ES-I3 (cell line): ENCODE measurements at regions not wholly inside any gene's neighbourhood (a gene's known extent, or its start where the extent isn't known, plus 50 kb on each side); places are given as distances from the start of the nearest gene placed in this dataset.

Experiments
- H3K36me3 ChIP-seq: 2 replicates; pipeline ENCODE4 v1.6.1; 2013; ENCODE audit warnings: mild to moderate bottlenecking, low read length, control low read depth, moderate library complexity; ENCODE audit not compliant: insufficient read depth
- H3K4me1 ChIP-seq: 2 replicates; pipeline ENCODE4 v1.6.1; 2013; ENCODE audit warnings: mild to moderate bottlenecking, control low read depth, low read length; ENCODE audit not compliant: insufficient read depth
- H3K9ac ChIP-seq: 2 replicates; pipeline ENCODE4 v1.6.1; 2013; ENCODE audit warnings: low read depth, mild to moderate bottlenecking, low read length, moderate library complexity
- H3K9me3 ChIP-seq: 2 replicates; pipeline ENCODE4 v1.6.1; 2013; ENCODE audit warnings: mild to moderate bottlenecking, low read length, moderate library complexity; ENCODE audit not compliant: control insufficient read depth, insufficient read depth

DNA sequence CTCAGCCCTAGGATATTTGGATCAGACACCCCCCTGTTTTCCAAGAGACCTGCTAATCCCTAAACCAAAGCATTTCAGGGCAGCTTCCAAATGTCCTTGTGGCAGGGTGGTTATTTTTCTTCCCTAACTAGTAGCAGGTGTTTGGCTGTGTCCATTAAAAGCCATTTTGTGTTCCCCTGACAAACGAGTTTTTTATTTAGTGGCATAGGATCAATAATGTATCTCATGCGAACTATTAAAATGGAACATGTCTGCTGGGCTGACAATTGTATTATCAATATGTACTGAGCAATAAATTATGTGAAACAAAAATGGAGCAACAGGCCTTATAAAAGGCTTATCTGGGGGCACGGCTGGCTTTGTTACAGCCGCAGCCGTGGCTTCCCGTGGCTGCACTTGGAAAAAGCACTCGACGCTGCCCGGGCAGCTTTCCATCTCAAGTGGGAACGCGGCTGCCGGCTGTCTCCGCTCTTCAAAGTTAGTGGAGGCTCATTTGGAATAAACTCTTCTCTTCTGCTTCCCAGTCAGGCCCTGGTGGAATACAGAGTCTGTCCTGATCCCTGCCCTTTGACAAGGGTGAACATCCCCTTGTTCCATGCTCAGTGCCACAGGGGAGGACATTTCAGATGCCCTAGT lies 554.3 kb downstream of the TYW1 start:
- Histone ChIP-seq H3K4me1 (no peaks in the 10 kb centered on the region), H3K9me3 (no peaks in the 10 kb centered on the region; the same call in 1 of the 2 replicates), H3K36me3 (no peaks in the 10 kb centered on the region), H3K9ac (no peak overlapping the region)

DNA sequence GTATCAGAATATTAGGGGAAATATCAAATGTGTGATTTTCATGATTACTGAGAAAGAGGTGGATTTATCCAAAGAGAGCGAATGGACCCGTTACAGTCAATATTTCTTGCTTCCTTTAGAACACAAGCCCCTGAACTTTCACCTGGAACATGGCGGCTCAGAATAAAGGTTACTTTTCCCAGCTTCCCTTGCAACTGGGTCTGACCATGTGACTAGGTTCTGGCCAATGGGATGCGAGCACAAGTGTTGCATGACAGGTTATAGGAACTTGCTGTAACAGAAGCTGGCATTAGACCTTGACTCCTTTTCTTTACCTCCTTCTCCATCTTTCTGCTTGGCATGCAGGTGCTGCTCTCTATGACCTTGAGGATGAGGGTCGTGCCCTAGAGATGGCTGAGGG lies 556.1 kb downstream of the TYW1 start:
- H3K9me3 ChIP-seq = no peaks in the 10 kb centered on the region; the same call in 1 of the 2 replicates
- no peaks in the 10 kb centered on the region for H3K36me3 ChIP-seq
- H3K9ac ChIP-seq = no peak overlapping the region
- H3K4me1 ChIP-seq = no peaks in the 10 kb centered on the region

- no peaks in the 10 kb centered on the region for H3K36me3 ChIP-seq
- no peaks in the 10 kb centered on the region for H3K4me1 ChIP-seq
- H3K9me3 ChIP-seq = no peaks in the 10 kb centered on the region; the same call in 1 of the 2 replicates
- no peak overlapping the region for H3K9ac ChIP-seq
Observed at GRCh38 chr7:67553378-67553777, 556.7 kb downstream of the TYW1 start.

DNA sequence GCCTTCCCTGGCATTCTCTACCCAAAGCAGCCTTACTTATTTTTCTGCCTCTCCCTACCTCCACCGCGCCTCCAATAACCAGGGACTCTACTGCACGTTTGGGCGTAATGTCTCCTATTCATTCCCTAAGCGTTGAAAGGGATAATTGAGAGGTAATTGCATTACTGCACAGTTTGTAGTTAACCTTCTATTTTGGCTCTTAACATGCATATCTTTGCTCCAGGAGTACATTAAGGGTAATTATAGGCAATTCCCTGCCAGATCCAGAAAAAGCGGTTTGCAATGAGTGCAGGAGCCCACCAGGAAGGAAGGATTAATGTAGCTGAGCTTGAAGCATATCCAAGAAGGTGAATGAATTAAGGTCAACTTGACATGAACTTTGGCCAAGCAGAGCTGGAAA lies 558.4 kb downstream of the TYW1 start:
- Histone ChIP-seq H3K9me3 (no peaks in the 10 kb centered on the region), H3K4me1 (no peaks in the 10 kb centered on the region), H3K9ac (no peak overlapping the region), H3K36me3 (no peaks in the 10 kb centered on the region)

DNA sequence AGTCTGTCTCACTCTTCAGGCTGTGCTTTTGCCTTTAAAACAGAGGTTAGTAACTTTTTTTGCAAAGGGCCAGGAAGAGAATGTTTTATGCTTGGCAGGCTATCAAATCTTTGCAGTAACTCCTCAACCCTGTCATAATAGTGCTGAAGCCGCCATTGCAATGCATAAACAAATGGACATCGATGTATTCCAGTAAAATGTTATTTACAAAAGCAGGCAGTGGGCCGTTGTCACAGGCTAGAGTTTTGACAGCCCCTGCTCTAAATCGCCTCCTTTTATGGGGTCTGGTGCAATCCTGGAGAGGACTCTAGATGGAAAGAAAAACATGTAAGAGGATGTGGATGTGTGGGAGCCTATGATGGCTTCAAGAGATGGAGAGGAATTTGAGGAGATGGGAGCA lies 568.3 kb downstream of the TYW1 start:
- Histone ChIP-seq H3K9ac (no peak overlapping the region), H3K9me3 (no peaks in the 10 kb centered on the region), H3K36me3 (no peaks in the 10 kb centered on the region), H3K4me1 (no peaks in the 10 kb centered on the region)

DNA sequence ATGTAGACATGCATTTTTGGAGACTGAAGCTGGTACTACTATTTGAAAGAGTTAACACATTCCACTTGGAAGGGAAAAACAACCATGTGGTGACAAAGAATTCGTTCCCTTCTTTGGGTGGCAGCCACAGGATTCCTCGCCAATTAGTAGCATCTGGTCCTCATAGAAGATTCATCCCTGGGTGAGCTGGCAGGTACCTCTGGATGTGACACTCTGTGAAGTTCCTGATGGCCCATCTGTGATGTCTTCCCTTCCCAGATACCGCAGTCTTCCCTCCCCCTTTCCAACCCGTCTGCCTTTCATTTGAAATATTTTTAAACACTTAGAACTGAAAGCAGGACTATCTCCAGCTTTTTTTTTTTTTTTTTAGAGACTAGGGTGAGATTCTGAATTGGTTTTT lies 569.5 kb downstream of the TYW1 start:
- H3K36me3 ChIP-seq = no peaks in the 10 kb centered on the region
- no peak overlapping the region for H3K9ac ChIP-seq
- H3K4me1 ChIP-seq = no peaks in the 10 kb centered on the region
- H3K9me3 ChIP-seq = no peaks in the 10 kb centered on the region

DNA sequence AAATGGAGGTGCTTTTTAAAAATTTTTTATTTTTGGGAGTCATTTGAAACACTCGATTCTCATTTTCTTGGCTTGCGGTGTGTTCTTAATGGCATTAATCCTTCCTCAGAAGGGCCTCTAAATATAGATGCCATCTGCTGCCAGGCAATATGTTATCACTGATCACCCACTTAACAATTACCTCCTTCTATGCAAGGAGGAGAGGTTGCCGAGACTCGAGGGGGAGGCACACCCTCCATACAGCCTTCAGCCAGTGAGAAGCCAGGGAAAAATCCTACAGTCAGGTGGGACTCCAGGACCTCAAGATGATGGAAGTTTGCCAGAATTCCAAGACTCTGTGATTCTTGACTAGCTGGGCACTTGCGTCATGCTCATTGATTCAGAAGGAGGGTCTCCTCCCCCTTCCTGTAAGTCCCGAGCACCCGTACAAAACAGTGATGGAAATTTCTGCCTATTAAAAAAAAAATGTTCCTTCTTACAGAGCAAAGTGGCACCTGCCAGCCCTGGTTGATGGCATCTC lies 574.5 kb downstream of the TYW1 start:
- no peaks in the 10 kb centered on the region for H3K4me1 ChIP-seq
- no peak overlapping the region for H3K9ac ChIP-seq
- no peaks in the 10 kb centered on the region for H3K9me3 ChIP-seq
- H3K36me3 ChIP-seq = no peaks in the 10 kb centered on the region

DNA sequence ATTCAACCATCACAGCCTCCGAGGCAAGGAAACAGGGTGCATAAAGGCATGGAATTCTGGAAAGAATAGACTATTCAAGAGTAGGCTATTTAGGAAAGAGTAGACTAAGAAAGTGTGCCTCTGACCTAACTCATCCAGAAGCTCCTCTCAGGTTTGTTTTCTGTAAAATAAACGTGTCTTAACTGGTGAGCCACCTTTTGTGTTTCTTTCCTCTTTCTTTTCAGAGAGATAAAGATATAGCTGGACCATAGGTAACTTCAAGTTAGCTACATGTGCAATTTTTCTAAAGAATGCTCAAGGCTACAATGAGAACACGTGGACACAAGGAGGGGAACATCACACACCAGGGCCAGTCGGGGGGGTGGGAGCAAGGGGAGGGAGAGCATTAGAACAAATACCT lies 577.0 kb downstream of the TYW1 start:
- H3K9ac ChIP-seq = no peak overlapping the region
- no peaks in the 10 kb centered on the region for H3K36me3 ChIP-seq
- H3K4me1 ChIP-seq = no peaks in the 10 kb centered on the region
- H3K9me3 ChIP-seq = no peaks in the 10 kb centered on the region

GRCh38 chr7:67588631-67589030 lies 592.0 kb downstream of the TYW1 start:
- Histone ChIP-seq H3K9ac (no peak overlapping the region), H3K9me3 (no peaks in the 10 kb centered on the region), H3K4me1 (no peaks in the 10 kb centered on the region), H3K36me3 (no peaks in the 10 kb centered on the region)

DNA sequence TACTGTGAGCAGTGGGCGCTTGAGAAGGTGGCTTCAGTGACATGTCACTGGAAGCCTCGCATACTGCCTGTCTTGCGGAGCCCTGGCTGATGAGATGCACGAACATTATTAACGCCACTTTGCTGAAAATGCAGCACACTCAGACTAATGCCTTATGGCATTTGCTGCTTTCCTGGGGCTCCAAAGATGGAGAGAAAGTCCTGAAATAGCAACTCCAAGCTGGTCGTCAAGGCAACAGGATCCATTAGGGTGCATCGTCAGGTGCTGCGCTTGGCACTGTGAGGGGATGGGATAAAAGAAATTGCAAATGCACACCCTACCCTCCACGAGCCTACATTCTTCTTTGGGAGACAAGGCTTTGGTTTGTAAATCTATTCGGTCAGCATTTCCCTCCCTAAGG lies 592.5 kb downstream of the TYW1 start:
- Histone ChIP-seq H3K9ac (no peak overlapping the region), H3K4me1 (no peaks in the 10 kb centered on the region), H3K9me3 (no peaks in the 10 kb centered on the region), H3K36me3 (no peaks in the 10 kb centered on the region)

- Histone ChIP-seq H3K9me3 (no peaks in the 10 kb centered on the region), H3K9ac (no peak overlapping the region), H3K36me3 (no peaks in the 10 kb centered on the region), H3K4me1 (no peaks in the 10 kb centered on the region)
Observed at GRCh38 chr7:67590649-67591048, 594.0 kb downstream of the TYW1 start.

DNA sequence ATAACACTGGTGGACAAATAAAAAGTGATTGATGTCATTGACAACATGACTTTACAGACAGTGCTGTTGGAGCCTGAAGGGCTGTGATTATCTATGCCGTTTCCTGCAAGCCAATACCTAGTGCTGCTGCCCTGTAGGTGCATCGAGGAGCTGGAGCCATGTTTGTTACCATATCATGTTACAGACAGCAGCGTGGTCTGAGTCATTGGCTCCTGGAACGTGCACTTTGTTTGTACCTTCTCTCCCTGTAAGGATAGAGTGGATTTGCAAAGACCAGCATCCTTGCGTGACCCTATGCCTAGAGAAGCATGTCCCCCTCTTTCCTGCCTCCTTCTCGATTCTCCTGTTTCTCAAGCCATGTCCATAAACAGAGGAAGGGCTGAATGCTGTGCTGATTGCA lies 597.2 kb downstream of the TYW1 start:
- Histone ChIP-seq H3K9ac (no peak overlapping the region), H3K36me3 (no peaks in the 10 kb centered on the region), H3K4me1 (no peaks in the 10 kb centered on the region), H3K9me3 (no peaks in the 10 kb centered on the region)

DNA sequence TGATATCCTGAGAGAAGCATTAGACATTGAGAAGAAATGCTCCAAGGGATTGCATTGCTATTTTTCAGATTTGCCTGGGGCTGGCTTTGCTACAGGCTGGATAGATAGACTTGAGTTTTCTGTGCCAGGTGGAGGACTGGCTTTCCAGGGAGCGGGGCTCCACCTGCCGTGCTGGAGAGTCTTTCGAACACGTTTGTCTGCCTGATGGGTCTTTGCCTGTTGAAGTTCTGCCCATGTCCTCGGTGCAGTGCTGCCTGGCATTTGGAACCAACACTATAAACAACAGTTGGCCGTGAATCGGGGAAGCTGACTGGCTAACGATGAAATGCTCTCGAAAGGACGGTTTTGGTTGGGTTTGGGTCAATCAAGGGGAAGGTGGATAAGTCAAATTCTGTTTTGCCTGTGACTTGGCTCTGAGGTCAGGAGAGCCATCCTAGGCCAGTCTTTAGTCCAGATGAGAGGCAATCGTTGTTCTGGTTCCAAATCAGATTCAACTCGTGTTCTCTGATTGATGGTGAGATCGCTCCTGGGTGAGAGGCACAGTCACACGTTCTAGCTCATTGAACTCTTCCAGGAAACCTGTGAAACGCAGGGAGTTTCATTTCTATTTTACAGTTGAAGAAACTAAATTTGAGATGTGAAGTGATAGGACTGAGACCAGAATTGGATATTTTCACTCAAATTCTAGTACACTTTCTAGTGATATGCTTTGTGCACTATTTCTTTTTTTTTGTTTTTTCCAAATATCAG lies 599.0 kb downstream of the TYW1 start:
- Histone ChIP-seq H3K36me3 (no peaks in the 10 kb centered on the region), H3K9ac (no peak overlapping the region), H3K4me1 (no peaks in the 10 kb centered on the region), H3K9me3 (no peaks in the 10 kb centered on the region)

- Histone ChIP-seq H3K9me3 (no peaks in the 10 kb centered on the region), H3K9ac (no peak overlapping the region), H3K36me3 (no peaks in the 10 kb centered on the region), H3K4me1 (no peaks in the 10 kb centered on the region)
Observed at GRCh38 chr7:67597161-67597560, 600.5 kb downstream of the TYW1 start.

- no peaks in the 10 kb centered on the region for H3K9me3 ChIP-seq
- H3K36me3 ChIP-seq = no peaks in the 10 kb centered on the region
- H3K4me1 ChIP-seq = no peaks in the 10 kb centered on the region
- H3K9ac ChIP-seq = no peak overlapping the region
Observed at GRCh38 chr7:67598469-67598868, 601.8 kb downstream of the TYW1 start.
